Activated effector memory CD4-positive, alpha-beta T cell treated with Interleukin-2 at 50 U/mL for 16 hours (primary cell): ENCODE measurements at regions not wholly inside any gene's neighbourhood (a gene's known extent, or its start where the extent isn't known, plus 50 kb on each side); places are given as distances from the start of the nearest gene placed in this dataset.
"Not testable (repeated sequence)": the region's sequence is repeated elsewhere in the genome, so short reads cannot be mapped to it uniquely, and the experiment has no call there.

Source experiments
- DNase-seq: peaks from one replicate; pipeline ENCODE4 v3.0.0-alpha.2; 2020

DNA sequence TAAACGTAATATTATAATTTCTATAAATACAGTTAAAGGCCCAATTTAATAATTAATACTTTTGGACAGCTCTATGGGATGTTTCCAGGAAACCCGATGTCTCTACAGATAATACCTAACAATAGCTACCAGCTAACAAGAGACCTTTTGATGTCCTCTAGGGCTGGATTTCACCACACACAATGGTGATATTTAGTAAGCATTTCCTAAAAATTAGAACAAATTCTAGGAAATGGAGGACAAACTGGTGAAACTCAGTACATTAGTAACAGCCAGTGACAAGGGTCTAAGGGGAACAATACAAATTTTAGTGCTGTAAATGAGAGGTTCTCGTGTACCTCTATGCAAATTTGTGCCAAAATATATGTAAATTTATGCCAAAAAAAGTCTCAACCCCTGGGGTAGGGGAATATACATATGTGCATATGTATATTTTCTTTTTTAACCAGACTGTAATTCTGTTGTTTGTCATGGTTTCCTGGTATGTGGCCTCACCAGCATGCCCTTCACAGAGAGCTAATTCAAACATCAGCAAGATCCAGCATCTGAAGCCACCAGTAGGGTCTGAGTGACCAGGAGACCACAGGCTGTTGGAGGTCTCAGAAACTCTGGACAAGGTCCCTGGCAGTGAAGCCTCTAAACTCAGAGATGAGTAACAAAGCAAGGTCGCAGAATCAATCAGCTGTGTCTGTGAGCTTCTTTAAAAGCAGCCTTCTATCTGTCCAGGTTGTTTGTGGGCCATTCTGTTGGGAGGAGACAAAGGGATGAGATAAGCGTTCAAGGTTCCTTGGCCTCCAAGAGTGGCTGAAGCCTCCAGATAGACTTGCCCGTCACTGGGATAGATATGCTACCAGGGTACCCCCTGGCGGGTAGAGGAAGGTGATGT is 235.1 kb upstream of the RREB1 start:
- no peak for DNase-seq

GRCh38 chr6:6873778-6874177 is 234.0 kb upstream of the RREB1 start:
- no peak for DNase-seq

DNA sequence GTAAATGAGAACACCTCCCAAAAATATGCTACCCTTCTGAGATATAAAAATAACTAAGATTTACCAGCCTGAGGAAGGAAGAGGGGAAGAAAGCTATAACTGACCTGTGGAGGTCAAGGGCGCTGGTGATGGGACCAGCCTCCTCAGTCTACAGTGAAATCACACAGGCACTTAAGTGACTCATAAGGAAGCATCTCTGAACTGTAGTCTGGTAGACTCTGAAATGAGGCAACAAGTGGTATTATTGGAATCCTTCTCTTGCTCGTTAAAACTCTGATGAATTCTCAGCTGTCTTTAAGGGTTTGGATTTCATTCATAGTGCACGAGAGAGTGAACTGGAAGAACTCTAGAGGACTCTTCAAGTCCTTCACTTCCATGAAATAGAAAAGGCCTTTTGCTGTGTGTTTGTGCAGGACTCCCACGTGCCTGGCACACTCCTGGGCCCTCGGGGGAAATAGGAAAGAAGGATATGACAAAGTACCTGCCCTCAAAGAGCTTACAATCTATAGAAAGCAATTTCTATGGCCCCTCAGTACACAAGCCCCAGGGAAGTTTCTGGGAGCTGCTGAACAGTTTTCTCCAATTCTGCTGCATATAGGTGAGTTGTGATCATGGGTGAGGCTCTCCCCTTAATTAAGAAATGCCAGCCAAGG is 231.8 kb upstream of the RREB1 start:
- no peak for DNase-seq

DNA sequence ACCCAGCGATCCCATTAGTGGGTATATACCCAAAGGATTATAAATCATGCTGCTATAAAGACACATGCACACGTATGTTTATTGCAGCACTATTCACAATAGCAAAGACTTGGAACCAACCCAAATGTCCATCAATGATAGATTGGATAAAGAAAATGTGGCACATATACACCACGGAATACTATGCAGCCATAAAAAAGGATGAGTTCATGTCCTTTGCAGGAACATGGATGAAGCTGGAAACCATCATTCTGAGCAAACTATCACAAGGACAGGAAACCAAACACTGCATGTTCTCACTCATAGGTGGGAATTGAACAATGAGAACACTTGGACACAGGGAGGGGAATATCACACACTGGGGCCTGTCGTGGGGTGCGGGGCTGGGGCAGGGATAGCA is 230.0 kb upstream of the RREB1 start:
- not testable (repeated sequence) for DNase-seq

DNA sequence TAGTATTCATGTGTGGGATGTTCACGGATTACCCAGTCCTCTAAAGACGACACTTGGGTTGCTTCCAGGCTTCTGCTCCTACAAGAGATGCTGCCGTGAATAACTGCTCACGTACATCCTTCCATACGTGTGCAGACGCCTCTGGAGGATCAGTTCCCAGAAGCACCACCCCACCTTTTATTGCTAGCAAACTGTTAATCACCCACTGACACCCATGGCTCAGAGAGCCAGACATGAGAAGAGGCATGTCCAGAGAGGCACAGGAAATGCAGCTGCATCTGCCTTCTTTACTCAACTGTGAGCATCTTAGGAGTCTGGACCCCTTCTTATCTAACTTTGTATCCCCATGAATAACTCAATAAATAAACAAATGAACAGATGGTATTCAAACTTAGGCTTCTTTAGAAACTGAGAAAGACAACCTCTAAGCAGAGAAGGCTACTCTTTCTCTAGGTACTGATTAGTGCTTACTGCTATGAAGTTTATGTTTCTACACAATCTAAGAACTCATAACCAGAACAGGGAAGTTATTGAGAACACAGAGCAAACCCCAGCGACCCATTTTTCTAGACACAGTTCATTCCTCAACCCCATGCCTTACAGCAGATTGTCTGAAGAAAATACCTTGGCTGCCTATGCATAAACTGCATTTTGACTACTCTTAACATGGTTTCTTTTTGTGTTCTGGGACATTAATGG is 228.7 kb upstream of the RREB1 start:
- no peak for DNase-seq

DNA sequence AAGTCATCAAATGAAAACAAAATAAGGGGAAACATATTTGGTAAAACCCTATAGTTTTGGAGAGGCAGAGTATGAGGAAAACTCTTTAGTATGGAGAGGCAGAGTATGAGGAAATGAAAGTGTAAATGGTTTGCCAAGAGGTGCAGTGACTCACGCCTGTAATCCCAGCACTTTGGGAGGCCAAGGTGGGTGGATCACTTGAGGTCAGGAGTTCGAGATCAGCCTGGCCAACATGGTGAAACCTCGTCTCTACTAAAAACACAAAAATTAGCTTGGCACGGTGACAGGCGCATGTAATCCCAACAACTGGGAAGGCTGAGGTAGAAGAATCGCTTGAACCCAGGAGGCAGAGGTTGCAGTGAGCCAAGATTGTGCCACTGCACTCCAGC is 228.2 kb upstream of the RREB1 start:
- not testable (repeated sequence) for DNase-seq

- no peak for DNase-seq
Observed at GRCh38 chr6:6880745-6881437, 226.9 kb upstream of the RREB1 start.

GRCh38 chr6:6881438-6882225 is 226.1 kb upstream of the RREB1 start:
- DNase-seq, result no peak

DNA sequence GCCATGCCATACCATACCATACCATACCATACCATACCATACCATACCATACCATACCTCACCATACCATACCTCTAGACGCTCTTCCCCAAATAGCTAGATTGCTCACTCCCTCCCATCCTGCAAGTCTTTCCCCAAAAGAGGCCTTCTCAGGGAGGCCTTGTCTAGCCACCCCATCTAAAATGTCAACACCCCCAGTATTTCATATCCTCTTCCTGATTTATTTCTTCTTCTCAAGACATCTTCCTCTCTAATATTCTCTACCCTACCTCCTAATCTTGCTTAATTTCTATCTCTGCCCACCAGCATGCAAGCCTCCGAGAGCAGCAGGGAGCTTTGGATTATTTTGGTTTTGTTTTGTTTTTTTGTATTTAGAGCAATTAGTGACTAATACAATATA is 225.2 kb upstream of the RREB1 start:
- DNase-seq, result no peak

GRCh38 chr6:6883011-6883410 is 224.8 kb upstream of the RREB1 start:
- no peak for DNase-seq

DNA sequence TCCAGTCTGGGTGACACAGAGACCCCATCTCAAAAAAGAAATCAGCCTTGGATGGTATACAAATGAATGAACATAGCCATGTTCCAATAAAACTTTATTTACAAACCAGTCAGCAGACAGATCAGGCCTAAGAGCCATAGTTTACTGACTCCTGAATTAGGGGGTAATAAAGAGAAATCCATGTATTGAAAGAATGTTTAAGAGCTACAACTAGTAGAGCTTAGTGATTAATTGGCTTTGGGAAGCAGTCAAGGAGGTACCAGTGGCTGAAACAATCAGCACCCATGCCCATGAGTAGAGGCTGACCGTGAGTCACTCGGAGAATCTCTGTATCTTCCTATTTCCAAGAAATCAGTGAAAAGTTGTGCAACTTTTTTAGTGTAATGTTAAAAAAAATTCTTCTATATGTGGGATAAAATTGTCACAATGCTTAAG is 223.6 kb upstream of the RREB1 start:
- no peak for DNase-seq

DNA sequence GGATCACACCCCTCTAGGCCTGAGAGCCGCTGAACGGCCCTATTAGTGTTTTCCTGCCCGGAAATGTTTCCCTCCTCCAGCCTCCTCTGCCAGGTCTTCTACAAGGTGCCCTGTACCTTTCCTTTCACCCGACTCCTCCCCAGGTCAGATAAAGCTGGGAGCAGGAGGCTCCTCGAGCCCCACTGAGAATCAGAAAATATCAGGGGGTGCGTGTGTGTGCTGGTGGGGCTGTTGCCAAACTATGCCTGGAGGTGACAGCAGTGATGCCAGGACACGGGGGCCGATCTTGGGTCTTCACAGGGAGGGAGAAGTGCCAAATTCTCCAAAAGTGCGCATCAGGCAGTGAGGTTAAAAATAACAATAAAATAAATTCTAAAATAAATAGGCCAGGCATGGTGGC is 222.8 kb upstream of the RREB1 start:
- no peak for DNase-seq

- DNase-seq, result no peak
Observed at GRCh38 chr6:6885521-6886170, 222.1 kb upstream of the RREB1 start.

- DNase-seq, result no peak
Observed at GRCh38 chr6:6886171-6886885, 221.4 kb upstream of the RREB1 start.

DNA sequence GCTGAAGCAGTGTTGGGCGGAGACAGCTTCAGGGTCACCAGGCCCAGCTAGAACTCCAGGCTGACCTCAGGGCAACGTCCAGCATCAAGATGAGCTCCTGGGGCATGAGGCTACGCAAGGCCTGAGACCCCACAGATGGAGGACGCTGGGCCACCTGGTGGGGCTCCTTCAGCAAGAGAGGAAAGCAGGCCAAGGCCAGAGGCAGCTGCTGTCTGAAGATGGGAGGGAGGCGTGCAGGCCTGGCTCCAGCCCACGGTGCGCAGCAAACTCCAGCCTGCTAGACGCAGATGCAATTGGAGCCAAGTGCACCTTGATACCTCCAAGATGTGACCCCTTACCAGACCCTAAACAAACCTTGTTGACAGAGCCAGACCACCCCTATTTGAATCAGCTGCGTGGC is 220.9 kb upstream of the RREB1 start:
- DNase-seq, result no peak

DNA sequence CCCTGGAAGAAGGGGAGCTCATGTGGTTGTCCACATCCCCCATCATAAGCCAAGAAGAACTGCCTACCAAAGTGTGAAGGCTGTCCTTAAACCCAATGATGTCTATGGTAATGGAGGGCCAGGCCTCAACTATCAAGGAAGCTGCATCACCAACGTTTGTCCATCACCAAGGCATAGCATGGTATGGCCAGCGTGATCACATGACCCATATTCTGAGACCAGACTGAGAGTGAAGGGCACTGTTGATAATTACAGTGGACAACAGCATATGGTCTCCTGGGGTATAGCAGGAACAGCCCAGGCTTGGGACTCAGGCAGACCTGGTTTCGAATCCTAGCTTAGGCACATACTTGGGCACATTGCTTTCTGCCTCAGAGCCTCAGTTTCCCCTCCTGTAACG is 218.2 kb upstream of the RREB1 start:
- DNase-seq, result no peak

GRCh38 chr6:6890400-6890858 is 217.3 kb upstream of the RREB1 start:
- no peak for DNase-seq

- no peak for DNase-seq
Observed at GRCh38 chr6:6891125-6891721, 216.5 kb upstream of the RREB1 start.

- no peak for DNase-seq
Observed at GRCh38 chr6:6891949-6892461, 215.8 kb upstream of the RREB1 start.
